ENCODE measurements at regions not wholly inside any gene's neighbourhood (a gene's known extent, or its start where the extent isn't known, plus 50 kb on each side); places are given as distances from the start of the nearest gene placed in this dataset.

DNA sequence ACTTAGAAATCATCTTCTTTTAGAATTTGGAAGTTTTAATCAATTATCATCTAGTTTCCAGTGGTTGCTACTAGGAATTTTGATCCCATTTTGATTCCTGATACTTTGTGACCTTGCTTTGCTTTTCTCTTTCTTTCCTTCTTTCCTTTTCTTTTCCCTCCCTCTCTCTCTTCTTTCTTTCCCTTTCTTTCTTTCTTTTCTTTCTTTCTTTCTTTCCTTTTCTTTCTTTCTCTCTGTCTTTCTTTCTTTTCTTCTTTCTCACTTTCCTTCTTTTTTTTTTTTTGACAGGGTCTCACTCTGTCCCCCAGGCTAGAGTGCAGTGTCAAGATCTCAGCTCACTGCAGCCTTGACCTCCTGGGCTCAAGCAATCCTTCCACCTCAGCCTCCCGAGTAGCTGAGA is 81.5 kb upstream of the OSBPL8 start:
- Histone ChIP-seq H3K9ac (ENCODE audit: control insufficient read depth, extremely low read depth, insufficient read depth, low read length) (no peak overlapping the region), H3K27ac (ENCODE audit: control insufficient read depth, insufficient read depth, low read length) (no peak overlapping the region), H3K79me2 (ENCODE audit: control insufficient read depth, insufficient read depth, low read length) (no peaks in the 10 kb centered on the region), H2AFZ (ENCODE audit: control insufficient read depth, low read length) (no peak overlapping the region), H3K9me1 (ENCODE audit: control insufficient read depth, extremely low read depth, insufficient read depth, low read length) (no peaks in the 10 kb centered on the region), H4K20me1 (ENCODE audit: control insufficient read depth, extremely low read depth, insufficient read depth, low read length) (no peaks in the 10 kb centered on the region), H3K4me3 (ENCODE audit: control insufficient read depth in 2 of 3, extremely low read depth in 1 of 3, insufficient read depth in 2 of 3, low read depth in 1 of 3, low read length in 3 of 3) (no peak overlapping the region), H3K27me3 (ENCODE audit: control insufficient read depth, extremely low read depth, insufficient read depth, low read length) (no peaks in the 10 kb centered on the region), H3K36me3 (ENCODE audit: control insufficient read depth in 2 of 2, extremely low read depth in 1 of 2, insufficient read depth in 2 of 2, low read length in 2 of 2) (no peaks in the 10 kb centered on the region), H3K9me3 (ENCODE audit: control insufficient read depth, low read depth, low read length) (no peaks in the 10 kb centered on the region), H3K4me2 (ENCODE audit: control insufficient read depth, extremely low read depth, insufficient read depth, low read depth, low read length) (no peak overlapping the region), H3K4me1 (ENCODE audit: control insufficient read depth, extremely low read depth, insufficient read depth, low read length) (peaks cover 20% of the 10 kb centered on the region)
- DNase-seq (ENCODE audit: low read depth, low spot score) (no peak), FAIRE-seq (no peak)
- dilution Hi-C loops (cut with MboI; ENCODE audit: extremely low pct_ligation_motif_present, low sequenced_read_pairs): no loop called here
- no peak for TF ChIP-seq EZH2 (IDR thresholded peaks at IDR 0.05; ENCODE audit: low read length)
- TF ChIP-seq, protein P1, sequence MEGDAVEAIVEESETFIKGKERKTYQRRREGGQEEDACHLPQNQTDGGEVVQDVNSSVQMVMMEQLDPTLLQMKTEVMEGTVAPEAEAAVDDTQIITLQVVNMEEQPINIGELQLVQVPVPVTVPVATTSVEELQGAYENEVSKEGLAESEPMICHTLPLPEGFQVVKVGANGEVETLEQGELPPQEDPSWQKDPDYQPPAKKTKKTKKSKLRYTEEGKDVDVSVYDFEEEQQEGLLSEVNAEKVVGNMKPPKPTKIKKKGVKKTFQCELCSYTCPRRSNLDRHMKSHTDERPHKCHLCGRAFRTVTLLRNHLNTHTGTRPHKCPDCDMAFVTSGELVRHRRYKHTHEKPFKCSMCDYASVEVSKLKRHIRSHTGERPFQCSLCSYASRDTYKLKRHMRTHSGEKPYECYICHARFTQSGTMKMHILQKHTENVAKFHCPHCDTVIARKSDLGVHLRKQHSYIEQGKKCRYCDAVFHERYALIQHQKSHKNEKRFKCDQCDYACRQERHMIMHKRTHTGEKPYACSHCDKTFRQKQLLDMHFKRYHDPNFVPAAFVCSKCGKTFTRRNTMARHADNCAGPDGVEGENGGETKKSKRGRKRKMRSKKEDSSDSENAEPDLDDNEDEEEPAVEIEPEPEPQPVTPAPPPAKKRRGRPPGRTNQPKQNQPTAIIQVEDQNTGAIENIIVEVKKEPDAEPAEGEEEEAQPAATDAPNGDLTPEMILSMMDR (optimal IDR thresholded peaks at IDR 0.05 in 1 of 3, IDR thresholded peaks at IDR 0.05 in 1 of 3, conservative IDR thresholded peaks at IDR 0.05 in 1 of 3; ENCODE audit: extremely low read depth in 1 of 3, insufficient read depth in 2 of 3, low read length in 3 of 3): no peak

DNA sequence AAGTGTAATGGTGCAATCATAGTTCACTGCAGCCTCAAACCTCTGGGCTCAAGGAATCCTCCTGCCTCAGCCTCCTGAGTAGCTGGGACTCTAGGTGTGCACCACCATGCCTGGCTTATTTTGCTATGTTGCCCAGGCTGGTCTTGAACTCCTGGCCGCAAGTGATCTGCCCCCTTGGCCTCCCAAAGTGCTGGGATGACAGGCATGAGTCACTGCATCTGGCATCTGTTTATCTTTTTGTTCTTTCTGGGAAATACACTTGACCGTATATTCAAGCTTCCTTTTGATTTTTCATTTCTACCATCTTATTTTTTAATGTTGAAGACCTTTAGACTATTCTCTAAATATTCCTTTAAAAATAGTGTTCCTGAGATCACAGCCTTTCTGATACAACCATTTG is 82.4 kb upstream of the OSBPL8 start:
- TF ChIP-seq, protein P1 (optimal IDR thresholded peaks at IDR 0.05 in 1 of 3, IDR thresholded peaks at IDR 0.05 in 1 of 3, conservative IDR thresholded peaks at IDR 0.05 in 1 of 3; ENCODE audit: extremely low read depth in 1 of 3, insufficient read depth in 2 of 3, low read length in 3 of 3): no peak
- no peak for TF ChIP-seq EZH2 (IDR thresholded peaks at IDR 0.05; ENCODE audit: low read length)
- no peaks in the 10 kb centered on the region for H3K27me3 ChIP-seq (ENCODE audit: control insufficient read depth, extremely low read depth, insufficient read depth, low read length)
- no peak overlapping the region for H2AFZ ChIP-seq (ENCODE audit: control insufficient read depth, low read length)
- FAIRE-seq: no peak
- H3K79me2 ChIP-seq (ENCODE audit: control insufficient read depth, insufficient read depth, low read length): no peaks in the 10 kb centered on the region
- H3K9me1 ChIP-seq (ENCODE audit: control insufficient read depth, extremely low read depth, insufficient read depth, low read length): no peaks in the 10 kb centered on the region
- no peaks in the 10 kb centered on the region for H3K9me3 ChIP-seq (ENCODE audit: control insufficient read depth, low read depth, low read length)
- no peak overlapping the region for H3K9ac ChIP-seq (ENCODE audit: control insufficient read depth, extremely low read depth, insufficient read depth, low read length)
- H3K4me3 ChIP-seq (ENCODE audit: control insufficient read depth in 2 of 3, extremely low read depth in 1 of 3, insufficient read depth in 2 of 3, low read depth in 1 of 3, low read length in 3 of 3): no peak overlapping the region
- H3K4me2 ChIP-seq (ENCODE audit: control insufficient read depth, extremely low read depth, insufficient read depth, low read depth, low read length): no peak overlapping the region
- no peak for DNase-seq (ENCODE audit: low read depth, low spot score)
- H4K20me1 ChIP-seq (ENCODE audit: control insufficient read depth, extremely low read depth, insufficient read depth, low read length): no peaks in the 10 kb centered on the region
- dilution Hi-C loops (cut with MboI; ENCODE audit: extremely low pct_ligation_motif_present, low sequenced_read_pairs): no loop called here
- H3K4me1 ChIP-seq (ENCODE audit: control insufficient read depth, extremely low read depth, insufficient read depth, low read length): peaks cover 11% of the 10 kb centered on the region
- H3K36me3 ChIP-seq (ENCODE audit: control insufficient read depth in 2 of 2, extremely low read depth in 1 of 2, insufficient read depth in 2 of 2, low read length in 2 of 2): no peaks in the 10 kb centered on the region
- H3K27ac ChIP-seq (ENCODE audit: control insufficient read depth, insufficient read depth, low read length): no peak overlapping the region
